GM23338 (cell line): ENCODE measurements at regions not wholly inside any gene's neighbourhood (a gene's known extent, or its start where the extent isn't known, plus 50 kb on each side); places are given as distances from the start of the nearest gene placed in this dataset.

Source experiments
- EZH2 ChIP-seq: fragments of 200-600 bp; sonication (generic); IDR thresholded peaks from one replicate; pipeline ENCODE4 v1.8.0; 2017; ENCODE audit warnings: antibody characterized with exemption, mild to moderate bottlenecking, low read depth; ENCODE audit not compliant: unreplicated experiment
- EZH2phosphoT487 ChIP-seq: fragments of 200-600 bp; sonication (generic); IDR thresholded peaks from one replicate; pipeline ENCODE4 v1.8.1; 2018; ENCODE audit warnings: antibody characterized with exemption; ENCODE audit not compliant: unreplicated experiment
- TF ChIP-seq, protein P1 (sequence below), 2 experiments: fragments of 200-600 bp in 1 of 2; sonication (generic) in 1 of 2; conservative IDR thresholded peaks; 2 replicates each; pipeline versions ENCODE4 v1.5.1 to v1.6.1; 2016 to 2017; ENCODE audit warnings: antibody characterized with exemption in 2 of 2, low read depth in 2 of 2, mild to moderate bottlenecking in 2 of 2, moderate library complexity in 1 of 2
- TF ChIP-seq, protein P2 (sequence below): IDR thresholded peaks from one replicate; pipeline ENCODE4 v1.6.1; 2018; ENCODE audit warnings: antibody characterized with exemption; ENCODE audit not compliant: unreplicated experiment

DNA sequence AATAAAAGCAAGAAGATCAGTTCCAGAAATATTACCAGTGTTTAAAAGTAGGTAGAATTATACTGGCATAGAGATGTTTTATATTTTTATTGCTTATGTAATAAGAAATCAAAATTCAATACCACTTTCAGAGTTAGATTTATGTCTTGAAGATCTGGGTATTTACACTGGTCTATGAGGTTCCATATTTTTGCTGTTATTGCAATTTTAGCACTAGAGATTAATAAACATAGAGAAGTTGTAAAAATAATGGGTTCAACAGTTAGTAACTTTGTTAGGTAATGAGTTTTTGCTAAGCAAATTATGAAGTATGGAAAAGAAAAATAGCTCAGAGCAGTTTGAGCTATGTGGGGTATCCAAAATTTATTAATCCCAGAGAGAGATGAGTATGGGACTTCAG, 188.1 kb downstream of the SYT10 start:
- TF ChIP-seq EZH2phosphoT487 = no peak
- TF ChIP-seq, protein P1, sequence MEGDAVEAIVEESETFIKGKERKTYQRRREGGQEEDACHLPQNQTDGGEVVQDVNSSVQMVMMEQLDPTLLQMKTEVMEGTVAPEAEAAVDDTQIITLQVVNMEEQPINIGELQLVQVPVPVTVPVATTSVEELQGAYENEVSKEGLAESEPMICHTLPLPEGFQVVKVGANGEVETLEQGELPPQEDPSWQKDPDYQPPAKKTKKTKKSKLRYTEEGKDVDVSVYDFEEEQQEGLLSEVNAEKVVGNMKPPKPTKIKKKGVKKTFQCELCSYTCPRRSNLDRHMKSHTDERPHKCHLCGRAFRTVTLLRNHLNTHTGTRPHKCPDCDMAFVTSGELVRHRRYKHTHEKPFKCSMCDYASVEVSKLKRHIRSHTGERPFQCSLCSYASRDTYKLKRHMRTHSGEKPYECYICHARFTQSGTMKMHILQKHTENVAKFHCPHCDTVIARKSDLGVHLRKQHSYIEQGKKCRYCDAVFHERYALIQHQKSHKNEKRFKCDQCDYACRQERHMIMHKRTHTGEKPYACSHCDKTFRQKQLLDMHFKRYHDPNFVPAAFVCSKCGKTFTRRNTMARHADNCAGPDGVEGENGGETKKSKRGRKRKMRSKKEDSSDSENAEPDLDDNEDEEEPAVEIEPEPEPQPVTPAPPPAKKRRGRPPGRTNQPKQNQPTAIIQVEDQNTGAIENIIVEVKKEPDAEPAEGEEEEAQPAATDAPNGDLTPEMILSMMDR (conservative IDR thresholded peaks at IDR 0.05; ENCODE audit: low read depth in 2 of 2) = no peak
- TF ChIP-seq EZH2 = no peak
- TF ChIP-seq, protein P2, sequence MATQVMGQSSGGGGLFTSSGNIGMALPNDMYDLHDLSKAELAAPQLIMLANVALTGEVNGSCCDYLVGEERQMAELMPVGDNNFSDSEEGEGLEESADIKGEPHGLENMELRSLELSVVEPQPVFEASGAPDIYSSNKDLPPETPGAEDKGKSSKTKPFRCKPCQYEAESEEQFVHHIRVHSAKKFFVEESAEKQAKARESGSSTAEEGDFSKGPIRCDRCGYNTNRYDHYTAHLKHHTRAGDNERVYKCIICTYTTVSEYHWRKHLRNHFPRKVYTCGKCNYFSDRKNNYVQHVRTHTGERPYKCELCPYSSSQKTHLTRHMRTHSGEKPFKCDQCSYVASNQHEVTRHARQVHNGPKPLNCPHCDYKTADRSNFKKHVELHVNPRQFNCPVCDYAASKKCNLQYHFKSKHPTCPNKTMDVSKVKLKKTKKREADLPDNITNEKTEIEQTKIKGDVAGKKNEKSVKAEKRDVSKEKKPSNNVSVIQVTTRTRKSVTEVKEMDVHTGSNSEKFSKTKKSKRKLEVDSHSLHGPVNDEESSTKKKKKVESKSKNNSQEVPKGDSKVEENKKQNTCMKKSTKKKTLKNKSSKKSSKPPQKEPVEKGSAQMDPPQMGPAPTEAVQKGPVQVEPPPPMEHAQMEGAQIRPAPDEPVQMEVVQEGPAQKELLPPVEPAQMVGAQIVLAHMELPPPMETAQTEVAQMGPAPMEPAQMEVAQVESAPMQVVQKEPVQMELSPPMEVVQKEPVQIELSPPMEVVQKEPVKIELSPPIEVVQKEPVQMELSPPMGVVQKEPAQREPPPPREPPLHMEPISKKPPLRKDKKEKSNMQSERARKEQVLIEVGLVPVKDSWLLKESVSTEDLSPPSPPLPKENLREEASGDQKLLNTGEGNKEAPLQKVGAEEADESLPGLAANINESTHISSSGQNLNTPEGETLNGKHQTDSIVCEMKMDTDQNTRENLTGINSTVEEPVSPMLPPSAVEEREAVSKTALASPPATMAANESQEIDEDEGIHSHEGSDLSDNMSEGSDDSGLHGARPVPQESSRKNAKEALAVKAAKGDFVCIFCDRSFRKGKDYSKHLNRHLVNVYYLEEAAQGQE = no peak
